Upper lobe of right lung (tissue), 1 donor: ENCODE measurements at regions not wholly inside any gene's neighbourhood (a gene's known extent, or its start where the extent isn't known, plus 50 kb on each side); places are given as distances from the start of the nearest gene placed in this dataset.

Source experiments
- ATAC-seq: fragments of 200-7000 bp; cut with Tn5 transposase; one replicate; pipeline ENCODE4 v1.9.1; 2020; ENCODE audit warnings: mild to moderate bottlenecking, moderate library complexity
- DNase-seq: peaks from one replicate; pipeline ENCODE4 v3.0.0-alpha.2; 2020
- H3K27ac ChIP-seq: fragments of 200-600 bp; one replicate; pipeline ENCODE4 v1.8.0; 2022
- H3K27me3 ChIP-seq: fragments of 200-600 bp; one replicate; pipeline ENCODE4 v1.8.0; 2022; ENCODE audit warnings: mild to moderate bottlenecking
- H3K36me3 ChIP-seq: fragments of 200-600 bp; one replicate; pipeline ENCODE4 v1.8.0; 2022
- H3K4me1 ChIP-seq: fragments of 200-600 bp; one replicate; pipeline ENCODE4 v1.8.0; 2022
- H3K4me3 ChIP-seq: fragments of 200-600 bp; one replicate; pipeline ENCODE4 v1.8.0; 2022; ENCODE audit warnings: mild to moderate bottlenecking
- H3K9me3 ChIP-seq: fragments of 200-600 bp; one replicate; pipeline ENCODE4 v1.8.0; 2022
- intact Hi-C: fragments of 100-400 bp; cut with DNase I; formaldehyde crosslinking; loops from one replicate; pipeline ENCODE4 v1.11.0; 2022
- TF ChIP-seq, protein P1 (sequence below): fragments of 200-600 bp; IDR thresholded peaks from one replicate; pipeline ENCODE4 v1.8.0; 2022; ENCODE audit warnings: antibody characterized with exemption
- donor health status: DM: no; HTN: yes; CAD: no; lungs with severe emphysema.

DNA sequence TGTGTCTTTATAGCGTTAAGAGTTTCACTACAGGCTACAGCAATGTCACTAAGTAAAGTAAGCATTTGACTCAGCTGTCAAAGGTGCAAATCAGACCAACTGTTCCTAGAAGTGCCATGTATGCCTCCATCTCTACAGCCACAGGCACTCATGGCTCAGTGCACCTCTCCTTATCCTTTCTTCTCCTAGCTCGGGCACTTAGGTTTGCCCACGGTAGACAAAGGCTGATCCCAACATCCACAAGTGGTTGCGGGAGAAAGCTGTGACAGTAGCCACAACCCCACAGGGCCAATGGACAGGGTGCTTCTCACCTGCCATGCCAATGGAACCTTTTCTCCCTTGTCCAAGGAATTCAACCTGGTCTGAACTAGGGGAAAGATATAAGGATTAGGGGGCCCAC lies 228.5 kb upstream of the EXOC2 start:
- intact Hi-C loops, result no loop called here
- ATAC-seq, result no peak

DNA sequence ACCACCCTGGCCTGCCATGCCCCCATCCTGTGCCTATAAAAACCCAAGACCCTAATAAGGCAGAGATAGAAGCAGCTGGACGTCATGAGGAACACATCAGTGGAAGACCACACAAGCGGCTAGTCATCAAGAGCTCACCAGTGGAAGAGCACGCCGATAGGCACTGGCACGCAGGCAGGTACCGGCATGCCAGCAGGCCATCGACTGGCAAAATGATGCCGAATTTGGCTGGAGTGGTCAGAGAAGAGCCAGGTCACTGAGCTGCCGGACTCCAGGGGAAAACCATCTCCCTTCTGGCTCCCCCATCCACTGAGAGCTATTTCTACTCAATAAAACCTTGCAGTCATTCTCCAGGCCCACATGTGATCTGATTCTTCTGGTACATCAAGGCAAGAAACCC lies 227.6 kb upstream of the EXOC2 start:
- Histone ChIP-seq H3K4me3 (no peak overlapping the region), H3K27ac (no peak overlapping the region), H3K4me1 (no peaks in the 10 kb centered on the region), H3K36me3 (no peaks in the 10 kb centered on the region), H3K9me3 (no peaks in the 10 kb centered on the region), H3K27me3 (no peaks in the 10 kb centered on the region)
- TF ChIP-seq, protein P1, sequence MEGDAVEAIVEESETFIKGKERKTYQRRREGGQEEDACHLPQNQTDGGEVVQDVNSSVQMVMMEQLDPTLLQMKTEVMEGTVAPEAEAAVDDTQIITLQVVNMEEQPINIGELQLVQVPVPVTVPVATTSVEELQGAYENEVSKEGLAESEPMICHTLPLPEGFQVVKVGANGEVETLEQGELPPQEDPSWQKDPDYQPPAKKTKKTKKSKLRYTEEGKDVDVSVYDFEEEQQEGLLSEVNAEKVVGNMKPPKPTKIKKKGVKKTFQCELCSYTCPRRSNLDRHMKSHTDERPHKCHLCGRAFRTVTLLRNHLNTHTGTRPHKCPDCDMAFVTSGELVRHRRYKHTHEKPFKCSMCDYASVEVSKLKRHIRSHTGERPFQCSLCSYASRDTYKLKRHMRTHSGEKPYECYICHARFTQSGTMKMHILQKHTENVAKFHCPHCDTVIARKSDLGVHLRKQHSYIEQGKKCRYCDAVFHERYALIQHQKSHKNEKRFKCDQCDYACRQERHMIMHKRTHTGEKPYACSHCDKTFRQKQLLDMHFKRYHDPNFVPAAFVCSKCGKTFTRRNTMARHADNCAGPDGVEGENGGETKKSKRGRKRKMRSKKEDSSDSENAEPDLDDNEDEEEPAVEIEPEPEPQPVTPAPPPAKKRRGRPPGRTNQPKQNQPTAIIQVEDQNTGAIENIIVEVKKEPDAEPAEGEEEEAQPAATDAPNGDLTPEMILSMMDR, result no peak
- no peak for ATAC-seq
- intact Hi-C loops, result no loop called here
- no peak for DNase-seq

More for the DNA sequence above, 228.5 kb upstream of the EXOC2 start:
- Histone ChIP-seq H3K36me3 (no peaks in the 10 kb centered on the region), H3K4me1 (no peaks in the 10 kb centered on the region), H3K27me3 (no peaks in the 10 kb centered on the region), H3K27ac (no peak overlapping the region), H3K9me3 (no peaks in the 10 kb centered on the region), H3K4me3 (no peak overlapping the region)
- DNase-seq, result no peak
- TF ChIP-seq, protein P1, result no peak

DNA sequence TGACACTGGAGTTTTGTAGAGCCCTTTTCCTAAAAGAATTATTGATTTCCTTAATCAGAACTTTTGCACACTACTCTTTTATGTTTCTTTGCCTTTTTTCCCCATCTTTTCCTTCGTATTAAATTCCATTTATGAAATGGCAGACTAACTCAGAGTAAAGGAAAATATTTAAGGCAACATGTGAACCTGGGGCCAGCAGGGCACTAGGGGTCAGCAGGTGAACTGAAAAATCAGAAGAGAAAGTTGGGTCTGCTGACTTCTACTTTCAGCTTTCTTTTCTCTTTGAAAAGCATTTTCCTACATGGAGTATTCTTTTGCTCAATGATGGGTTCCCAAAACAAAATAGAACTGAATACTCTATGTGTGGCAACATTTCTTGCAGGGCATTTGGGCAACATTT lies 226.6 kb upstream of the EXOC2 start:
- intact Hi-C loops, result no loop called here

GRCh38 chr6:917939-918338 lies 225.0 kb upstream of the EXOC2 start:
- Histone ChIP-seq H3K36me3 (no peaks in the 10 kb centered on the region), H3K27me3 (no peaks in the 10 kb centered on the region), H3K27ac (no peak overlapping the region), H3K4me3 (no peak overlapping the region), H3K4me1 (no peaks in the 10 kb centered on the region), H3K9me3 (no peaks in the 10 kb centered on the region)
- TF ChIP-seq, protein P1, result no peak
- no peak for DNase-seq
- no peak for ATAC-seq
- intact Hi-C loops, result no loop called here

More for the DNA sequence above, 226.6 kb upstream of the EXOC2 start:
- ATAC-seq, result no peak
- Histone ChIP-seq H3K27me3 (no peaks in the 10 kb centered on the region), H3K4me3 (no peak overlapping the region), H3K9me3 (no peaks in the 10 kb centered on the region), H3K4me1 (no peaks in the 10 kb centered on the region), H3K27ac (no peak overlapping the region), H3K36me3 (no peaks in the 10 kb centered on the region)
- TF ChIP-seq, protein P1, result no peak
- DNase-seq, result no peak

- TF ChIP-seq, protein P1, result no peak
- intact Hi-C loops, result no loop called here
Measured at GRCh38 chr6:917296-917695, 224.4 kb upstream of the EXOC2 start.

GRCh38 chr6:916131-916530 lies 223.2 kb upstream of the EXOC2 start:
- no peaks in the 10 kb centered on the region for H3K4me1 ChIP-seq
- ATAC-seq, result no peak
- intact Hi-C loops, result no loop called here
- H3K4me3 ChIP-seq, result no peak overlapping the region
- no peaks in the 10 kb centered on the region for H3K27me3 ChIP-seq
- TF ChIP-seq, protein P1, result no peak
- no peaks in the 10 kb centered on the region for H3K36me3 ChIP-seq
- H3K9me3 ChIP-seq, result no peaks in the 10 kb centered on the region
- no peak for DNase-seq
- no peak overlapping the region for H3K27ac ChIP-seq

More at GRCh38 chr6:917296-917695, 224.4 kb upstream of the EXOC2 start:
- H3K27ac ChIP-seq, result no peak overlapping the region
- no peak for ATAC-seq
- H3K27me3 ChIP-seq, result no peaks in the 10 kb centered on the region
- H3K9me3 ChIP-seq, result no peaks in the 10 kb centered on the region
- no peaks in the 10 kb centered on the region for H3K4me1 ChIP-seq
- no peak overlapping the region for H3K4me3 ChIP-seq
- DNase-seq, result no peak
- H3K36me3 ChIP-seq, result no peaks in the 10 kb centered on the region
